ENCODE measurements at regions not wholly inside any gene's neighbourhood (a gene's known extent, or its start where the extent isn't known, plus 50 kb on each side); places are given as distances from the start of the nearest gene placed in this dataset.

DNA sequence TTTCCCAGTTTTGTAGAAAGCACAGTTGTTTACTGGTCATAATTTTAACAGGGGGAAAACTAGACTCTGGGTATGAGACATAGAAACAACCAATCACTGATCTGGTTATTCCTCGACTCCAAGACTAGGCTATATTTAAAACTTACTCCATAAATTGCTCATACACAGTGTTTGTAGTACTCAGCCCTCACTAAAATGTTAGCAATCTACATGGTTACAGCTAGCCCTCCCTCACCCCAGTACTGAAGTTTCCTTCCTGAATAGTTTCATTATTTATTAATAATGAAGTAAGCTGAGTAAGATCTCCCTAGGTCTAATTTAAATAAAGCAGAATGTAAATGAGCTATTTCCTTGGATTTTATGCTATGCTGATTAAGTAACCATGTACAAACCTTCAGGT, 275.1 kb downstream of the CDH20 start:
- H3K36me3 ChIP-seq (ENCODE audit: control insufficient read depth in 2 of 2, extremely low read depth in 1 of 2, insufficient read depth in 2 of 2, low read length in 2 of 2): no peaks in the 10 kb centered on the region
- H3K4me1 ChIP-seq (ENCODE audit: control insufficient read depth, extremely low read depth, insufficient read depth, low read length): peaks cover 57% of the 10 kb centered on the region
- peak overlapping the region; percentile 97 for H3K27ac ChIP-seq (ENCODE audit: insufficient read depth, low read depth, low read length)
- CTCF ChIA-PET: interaction anchor here (1.1 to 5.4 kb wide), 5 partner anchors 17 to 286 kb away, joined by 3 to 43 read pairs (median 8); no protein-coding TSS in a partner anchor
- H3K79me2 ChIP-seq (ENCODE audit: control insufficient read depth, insufficient read depth, low read length): peaks cover 2% of the 10 kb centered on the region
- dilution Hi-C loops (cut with MboI; ENCODE audit: extremely low pct_ligation_motif_present, low sequenced_read_pairs): no loop called here
- no TSS peak for BruUV-seq (replicated peaks)
- intact Hi-C loops (cut with micrococcal nuclease): loop anchor here (1.0 to 10.0 kb wide), 4 partner anchors 26 to 1706 kb away; no protein-coding TSS in a partner anchor
- H3K9me3 ChIP-seq (replicated peaks; ENCODE audit: control insufficient read depth, insufficient read depth, low read length): no peaks in the 10 kb centered on the region
- TF ChIP-seq JUN (IDR thresholded peaks at IDR 0.05; ENCODE audit: borderline replicate concordance, insufficient read depth, insufficient read length, low read depth) (no peak), EZH2 (IDR thresholded peaks at IDR 0.05; ENCODE audit: borderline replicate concordance, low read depth, low read length, severe bottlenecking) (no peak), POLR2A (IDR thresholded peaks at IDR 0.05; ENCODE audit: low read depth, low read length) (no peak), FOS (IDR thresholded peaks at IDR 0.05; ENCODE audit: borderline replicate concordance, insufficient read depth, low read length) (no peak), GATA2 (IDR thresholded peaks at IDR 0.05; ENCODE audit: insufficient read depth, insufficient read length, low read depth, low read length) (no peak), POLR2AphosphoS5 (IDR thresholded peaks at IDR 0.05; ENCODE audit: insufficient read depth, low read depth, low read length) (no peak)
- TF ChIP-seq, protein P1, sequence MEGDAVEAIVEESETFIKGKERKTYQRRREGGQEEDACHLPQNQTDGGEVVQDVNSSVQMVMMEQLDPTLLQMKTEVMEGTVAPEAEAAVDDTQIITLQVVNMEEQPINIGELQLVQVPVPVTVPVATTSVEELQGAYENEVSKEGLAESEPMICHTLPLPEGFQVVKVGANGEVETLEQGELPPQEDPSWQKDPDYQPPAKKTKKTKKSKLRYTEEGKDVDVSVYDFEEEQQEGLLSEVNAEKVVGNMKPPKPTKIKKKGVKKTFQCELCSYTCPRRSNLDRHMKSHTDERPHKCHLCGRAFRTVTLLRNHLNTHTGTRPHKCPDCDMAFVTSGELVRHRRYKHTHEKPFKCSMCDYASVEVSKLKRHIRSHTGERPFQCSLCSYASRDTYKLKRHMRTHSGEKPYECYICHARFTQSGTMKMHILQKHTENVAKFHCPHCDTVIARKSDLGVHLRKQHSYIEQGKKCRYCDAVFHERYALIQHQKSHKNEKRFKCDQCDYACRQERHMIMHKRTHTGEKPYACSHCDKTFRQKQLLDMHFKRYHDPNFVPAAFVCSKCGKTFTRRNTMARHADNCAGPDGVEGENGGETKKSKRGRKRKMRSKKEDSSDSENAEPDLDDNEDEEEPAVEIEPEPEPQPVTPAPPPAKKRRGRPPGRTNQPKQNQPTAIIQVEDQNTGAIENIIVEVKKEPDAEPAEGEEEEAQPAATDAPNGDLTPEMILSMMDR (IDR thresholded peaks at IDR 0.05; ENCODE audit: extremely low read depth in 1 of 2, insufficient read depth in 1 of 2, low read depth in 1 of 2, low read length in 2 of 2): no peak
- peak overlapping the region; percentile 31 for H3K4me2 ChIP-seq (ENCODE audit: insufficient read depth, low read length)
- H3K9ac ChIP-seq (replicated peaks; ENCODE audit: extremely low read depth, insufficient read depth, low read length): peak overlapping the region; percentile 79
- H2AFZ ChIP-seq (ENCODE audit: low read depth, low read length): peak overlapping the region; percentile 13
- peak; percentile 85 for DNase-seq (ENCODE audit: low read depth, low spot score)
- no peaks in the 10 kb centered on the region for H4K20me1 ChIP-seq (replicated peaks; ENCODE audit: control insufficient read depth, extremely low read depth, insufficient read depth, low read length)
- no peak for FAIRE-seq
- no peak overlapping the region for H3K4me3 ChIP-seq (replicated peaks in 1 of 3; ENCODE audit: insufficient read depth in 1 of 3, low read depth in 1 of 3, low read length in 3 of 3)
- no peaks in the 10 kb centered on the region for H3K9me1 ChIP-seq (replicated peaks; ENCODE audit: control insufficient read depth, extremely low read depth, insufficient read depth, low read length)
- POLR2A ChIA-PET: interaction anchor here (1.0 kb wide), 1 partner anchor 17 kb away, joined by 5 read pairs; no protein-coding TSS in a partner anchor
- no peaks in the 10 kb centered on the region for H3K27me3 ChIP-seq (ENCODE audit: control insufficient read depth in 2 of 2, insufficient read depth in 2 of 2, low read length in 2 of 2)

Measured in endothelial cell of umbilical vein (primary cell).